Mesothelial cell of epicardium (in vitro differentiated cells): ENCODE measurements at regions not wholly inside any gene's neighbourhood (a gene's known extent, or its start where the extent isn't known, plus 50 kb on each side); places are given as distances from the start of the nearest gene placed in this dataset.
"Not testable (repeated sequence)": the region's sequence is repeated elsewhere in the genome, so short reads cannot be mapped to it uniquely, and the experiment has no call there.

Experiments used
- DNase-seq, 2 experiments: peaks; one replicate each; pipeline ENCODE4 v3.0.0; 2021; ENCODE audit warnings: low spot score in 2 of 2; ENCODE audit not compliant: unreplicated experiment in 2 of 2
- H3K27ac Mint-ChIP-seq: 2 replicates; pipeline ENCODE4 v1.8.0; 2021; ENCODE audit warnings: mixed read lengths
- H3K27me3 Mint-ChIP-seq: 2 replicates; pipeline ENCODE4 v1.8.0; 2021; ENCODE audit warnings: low read depth, mixed read lengths
- H3K36me3 Mint-ChIP-seq: 2 replicates; pipeline ENCODE4 v1.8.0; 2021; ENCODE audit warnings: mixed read lengths
- H3K4me1 Mint-ChIP-seq: 2 replicates; pipeline ENCODE4 v1.8.0; 2021; ENCODE audit warnings: mixed read lengths
- H3K4me3 Mint-ChIP-seq: 2 replicates; pipeline ENCODE4 v1.8.0; 2021; ENCODE audit warnings: mild to moderate bottlenecking, moderate library complexity, mixed read lengths
- H3K9me3 Mint-ChIP-seq: 2 replicates; pipeline ENCODE4 v1.8.0; 2021; ENCODE audit warnings: mixed read lengths
- TF ChIP-seq, protein P1 (sequence below): fragments of 200-600 bp; sonication (generic); IDR thresholded peaks from one replicate; pipeline ENCODE4 v1.5.0; 2021; ENCODE audit warnings: antibody characterized with exemption; ENCODE audit not compliant: unreplicated experiment

DNA sequence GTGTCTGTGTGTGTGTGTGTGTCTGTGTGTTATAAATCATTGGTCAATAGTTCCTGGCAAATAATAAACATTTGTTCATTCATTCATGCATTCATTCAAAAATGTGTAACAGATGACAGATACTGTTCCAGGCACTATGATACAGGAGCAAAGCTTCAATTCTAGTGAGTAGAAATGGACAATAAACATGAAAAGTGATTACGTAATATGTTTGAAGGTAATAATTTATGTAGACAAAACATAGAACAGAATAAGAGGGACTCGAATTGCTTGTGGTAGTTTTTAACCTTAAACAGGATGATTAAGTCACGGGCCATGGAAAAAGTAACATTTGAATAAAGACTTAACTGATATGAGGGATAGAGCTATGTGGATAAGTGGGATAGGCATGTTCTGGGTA lies 90.1 kb upstream of the MAGEC2 start:
- Mint-ChIP-seq H3K36me3 (no peaks in the 10 kb centered on the region), H3K4me1 (no peaks in the 10 kb centered on the region), H3K27ac (no peak overlapping the region), H3K9me3 (peaks cover 33% of the 10 kb centered on the region), H3K27me3 (no peaks in the 10 kb centered on the region), H3K4me3 (no peak overlapping the region)
- TF ChIP-seq, protein P1, sequence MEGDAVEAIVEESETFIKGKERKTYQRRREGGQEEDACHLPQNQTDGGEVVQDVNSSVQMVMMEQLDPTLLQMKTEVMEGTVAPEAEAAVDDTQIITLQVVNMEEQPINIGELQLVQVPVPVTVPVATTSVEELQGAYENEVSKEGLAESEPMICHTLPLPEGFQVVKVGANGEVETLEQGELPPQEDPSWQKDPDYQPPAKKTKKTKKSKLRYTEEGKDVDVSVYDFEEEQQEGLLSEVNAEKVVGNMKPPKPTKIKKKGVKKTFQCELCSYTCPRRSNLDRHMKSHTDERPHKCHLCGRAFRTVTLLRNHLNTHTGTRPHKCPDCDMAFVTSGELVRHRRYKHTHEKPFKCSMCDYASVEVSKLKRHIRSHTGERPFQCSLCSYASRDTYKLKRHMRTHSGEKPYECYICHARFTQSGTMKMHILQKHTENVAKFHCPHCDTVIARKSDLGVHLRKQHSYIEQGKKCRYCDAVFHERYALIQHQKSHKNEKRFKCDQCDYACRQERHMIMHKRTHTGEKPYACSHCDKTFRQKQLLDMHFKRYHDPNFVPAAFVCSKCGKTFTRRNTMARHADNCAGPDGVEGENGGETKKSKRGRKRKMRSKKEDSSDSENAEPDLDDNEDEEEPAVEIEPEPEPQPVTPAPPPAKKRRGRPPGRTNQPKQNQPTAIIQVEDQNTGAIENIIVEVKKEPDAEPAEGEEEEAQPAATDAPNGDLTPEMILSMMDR: no peak
- DNase-seq: no peak

DNA sequence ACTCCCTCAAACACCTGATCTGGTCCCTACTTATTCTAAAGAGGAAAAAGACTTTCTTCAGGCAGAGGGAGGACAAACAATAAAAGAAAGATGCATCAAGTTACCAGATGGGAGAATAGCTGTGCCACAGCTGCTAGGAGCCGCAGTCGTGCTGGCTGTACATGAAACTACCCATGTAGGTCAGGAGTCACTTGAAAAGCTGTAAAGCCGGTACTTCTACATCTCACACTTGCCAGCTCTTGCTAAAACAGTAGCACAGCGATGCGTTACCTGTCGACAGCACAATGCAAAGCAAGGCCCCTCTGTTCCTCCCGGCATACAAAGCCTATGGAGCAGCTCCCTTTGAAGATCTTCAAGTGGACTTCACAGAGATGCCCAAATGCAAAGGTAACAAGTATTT lies 65.1 kb upstream of the MAGEC2 start:
- H3K9me3 Mint-ChIP-seq: peaks cover 53% of the 10 kb centered on the region
- H3K4me1 Mint-ChIP-seq, H3K4me3 Mint-ChIP-seq, DNase-seq, H3K36me3 Mint-ChIP-seq, H3K27ac Mint-ChIP-seq, H3K27me3 Mint-ChIP-seq: not testable (repeated sequence)

DNA sequence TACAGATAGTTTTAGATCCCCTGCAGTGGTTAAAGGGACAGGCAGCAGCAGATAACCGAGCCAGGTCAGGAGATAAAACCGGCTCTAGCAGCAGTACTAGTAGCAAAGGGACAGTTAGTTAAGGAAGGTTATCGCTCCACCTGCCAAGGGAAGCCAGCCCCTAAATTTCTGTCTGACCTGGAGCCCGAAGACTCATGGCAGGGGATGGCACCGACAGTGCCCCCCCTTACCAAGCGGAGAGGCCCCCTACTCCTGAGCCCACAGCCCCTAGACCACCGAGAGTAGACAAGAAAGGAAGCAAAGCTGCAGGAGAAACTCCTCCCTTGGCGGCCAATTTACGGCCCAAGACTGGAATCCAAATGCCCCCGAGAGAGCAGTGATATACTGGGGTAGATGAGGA lies 61.3 kb upstream of the MAGEC2 start:
- peaks cover 36% of the 10 kb centered on the region for H3K9me3 Mint-ChIP-seq
- H3K36me3 Mint-ChIP-seq: no peaks in the 10 kb centered on the region
- no peak for DNase-seq
- TF ChIP-seq, protein P1: no peak
- no peak overlapping the region for H3K4me3 Mint-ChIP-seq
- H3K27ac Mint-ChIP-seq: no peak overlapping the region
- H3K27me3 Mint-ChIP-seq: no peaks in the 10 kb centered on the region
- no peaks in the 10 kb centered on the region for H3K4me1 Mint-ChIP-seq

DNA sequence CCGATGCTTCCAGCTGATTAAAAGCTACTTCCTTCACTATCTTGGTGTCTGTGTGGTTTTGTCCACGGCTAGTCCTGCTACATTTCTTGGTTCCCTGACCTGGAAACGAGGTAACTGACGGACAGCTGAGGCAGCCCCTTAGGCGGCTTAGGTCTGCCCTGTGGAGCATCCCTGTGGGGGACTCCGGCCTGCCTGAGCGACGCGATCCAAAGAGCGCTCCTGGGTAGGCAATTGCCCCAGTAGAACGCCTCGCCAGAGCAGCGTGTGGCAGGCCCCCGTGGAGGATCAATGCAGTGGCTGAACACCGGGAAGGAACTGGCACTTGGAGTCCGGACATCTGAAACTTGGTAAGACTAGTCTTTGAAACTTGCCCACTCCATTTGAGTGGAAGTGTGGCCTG lies 60.5 kb upstream of the MAGEC2 start:
- H3K9me3 Mint-ChIP-seq: peaks cover 35% of the 10 kb centered on the region

DNA sequence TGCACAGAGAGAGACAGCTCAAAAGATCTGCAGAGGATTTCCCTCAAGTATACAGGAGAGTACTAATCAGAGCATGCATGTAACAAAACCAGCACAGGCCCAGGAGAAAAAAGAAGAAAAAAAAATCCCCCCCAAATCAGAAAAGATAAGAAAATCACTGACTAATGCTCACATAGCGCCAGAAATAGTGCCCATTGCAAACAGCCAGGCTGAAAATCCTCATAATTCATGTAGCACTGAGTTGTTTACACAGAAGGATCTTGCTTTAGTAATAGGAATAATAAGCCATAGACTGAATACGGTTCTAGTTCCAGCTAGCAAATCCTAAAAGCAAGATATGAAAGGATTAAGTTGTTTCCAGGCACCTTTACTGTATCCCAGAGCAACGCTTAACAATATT lies 51.8 kb upstream of the MAGEC2 start:
- DNase-seq: no peak
- Mint-ChIP-seq H3K9me3 (peaks cover 38% of the 10 kb centered on the region), H3K4me1 (no peaks in the 10 kb centered on the region), H3K27me3 (no peaks in the 10 kb centered on the region), H3K36me3 (no peaks in the 10 kb centered on the region), H3K27ac (no peak overlapping the region), H3K4me3 (no peak overlapping the region)
- TF ChIP-seq, protein P1: no peak

More for the DNA sequence above, 60.5 kb upstream of the MAGEC2 start:
- not testable (repeated sequence) for DNase-seq, H3K36me3 Mint-ChIP-seq, H3K4me1 Mint-ChIP-seq, H3K27ac Mint-ChIP-seq, H3K27me3 Mint-ChIP-seq, H3K4me3 Mint-ChIP-seq
